ENCODE measurements at regions not wholly inside any gene's neighbourhood (a gene's known extent, or its start where the extent isn't known, plus 50 kb on each side); places are given as distances from the start of the nearest gene placed in this dataset.

DNA sequence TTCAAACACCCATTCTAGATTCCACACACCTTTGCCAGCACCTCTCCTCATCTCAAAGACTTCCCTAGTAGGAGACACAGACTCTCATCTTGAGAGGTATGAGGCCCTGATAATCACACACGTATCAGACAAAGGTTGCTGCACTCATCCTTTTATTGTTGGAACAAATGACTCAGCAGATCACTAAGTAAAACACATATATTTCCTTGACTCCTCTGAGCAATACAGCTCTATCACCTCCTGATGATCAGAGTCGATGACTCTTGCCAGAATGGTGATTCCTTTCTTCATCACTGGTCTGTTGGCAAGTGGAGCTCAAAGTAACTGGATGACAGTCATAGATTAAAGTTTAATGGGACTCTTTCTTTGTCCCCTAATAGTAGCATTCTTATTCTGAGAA, 1049.2 kb upstream of the ZEB2 start:
- no peaks in the 10 kb centered on the region for H3K27me3 ChIP-seq (ENCODE audit: control insufficient read depth, insufficient read depth, low read length)
- peaks cover 2% of the 10 kb centered on the region; the same call in 1 of the 2 replicates for H3K4me1 ChIP-seq (ENCODE audit: control insufficient read depth, insufficient read depth, low read length)
- H3K4me3 ChIP-seq (ENCODE audit: low read depth, low read length) = no peak overlapping the region
- H3K9ac ChIP-seq (ENCODE audit: low read depth, low read length) = no peak overlapping the region
- H3K9me3 ChIP-seq (ENCODE audit: control insufficient read depth, insufficient read depth, low read length) = no peaks in the 10 kb centered on the region
- H3K36me3 ChIP-seq (ENCODE audit: control insufficient read depth, insufficient read depth, low read length) = no peaks in the 10 kb centered on the region
- H3K27ac ChIP-seq (ENCODE audit: low read depth, low read length) = no peak overlapping the region

DNA sequence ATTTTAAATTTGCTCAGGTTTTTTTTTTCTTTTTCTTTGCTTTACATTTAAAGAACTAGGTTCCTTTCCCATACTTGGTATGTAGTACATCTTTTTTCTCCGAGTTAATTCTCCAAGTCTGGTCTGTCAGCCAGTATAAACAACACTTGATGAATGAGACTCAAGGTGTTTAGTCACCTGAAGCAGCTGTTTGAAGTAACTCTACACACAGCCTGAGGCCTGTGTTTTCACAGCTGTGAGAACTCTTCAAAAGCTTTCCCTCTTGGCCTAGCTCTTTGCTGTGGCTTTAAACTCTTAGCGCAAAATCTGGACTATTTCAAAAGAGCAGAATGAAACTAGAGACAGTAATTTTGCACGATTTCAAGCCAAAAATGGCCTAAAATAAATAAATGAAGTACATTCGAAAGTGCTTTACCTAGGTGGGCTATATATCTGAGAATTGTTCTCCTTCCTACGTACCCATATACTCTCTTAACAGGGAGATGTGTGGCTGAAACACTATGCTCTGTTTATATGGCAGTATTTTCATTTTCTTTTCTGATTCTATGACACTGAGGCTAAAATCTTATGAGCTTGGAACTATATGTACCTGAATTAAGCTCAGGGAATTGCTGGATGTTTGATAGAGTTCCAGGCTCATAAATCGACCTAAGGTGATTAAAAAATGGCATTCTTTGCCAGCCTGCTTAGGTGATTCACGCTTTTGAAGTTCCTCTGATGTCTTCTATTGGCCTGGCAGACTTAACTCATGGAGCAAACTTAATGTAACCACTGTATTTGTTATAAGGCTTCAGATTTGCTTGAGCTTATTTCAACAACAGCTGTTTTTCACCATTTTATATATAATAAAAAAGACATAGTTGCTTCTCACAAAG, 1044.1 kb upstream of the ZEB2 start:
- Histone ChIP-seq H3K4me3 (ENCODE audit: low read depth, low read length) (no peak overlapping the region), H3K36me3 (ENCODE audit: control insufficient read depth, insufficient read depth, low read length) (no peaks in the 10 kb centered on the region), H3K4me1 (ENCODE audit: control insufficient read depth, insufficient read depth, low read length) (peaks cover 19% of the 10 kb centered on the region), H3K9ac (ENCODE audit: low read depth, low read length) (no peak overlapping the region), H3K27ac (ENCODE audit: low read depth, low read length) (no peak overlapping the region), H3K27me3 (ENCODE audit: control insufficient read depth, insufficient read depth, low read length) (no peaks in the 10 kb centered on the region), H3K9me3 (ENCODE audit: control insufficient read depth, insufficient read depth, low read length) (no peaks in the 10 kb centered on the region)

GRCh38 chr2:145561152-145561551, 1041.2 kb upstream of the ZEB2 start:
- Histone ChIP-seq H3K27me3 (ENCODE audit: control insufficient read depth, insufficient read depth, low read length) (no peaks in the 10 kb centered on the region), H3K27ac (ENCODE audit: low read depth, low read length) (no peak overlapping the region), H3K4me3 (ENCODE audit: low read depth, low read length) (no peak overlapping the region), H3K9ac (ENCODE audit: low read depth, low read length) (no peak overlapping the region), H3K36me3 (ENCODE audit: control insufficient read depth, insufficient read depth, low read length) (no peaks in the 10 kb centered on the region), H3K9me3 (ENCODE audit: control insufficient read depth, insufficient read depth, low read length) (no peaks in the 10 kb centered on the region), H3K4me1 (ENCODE audit: control insufficient read depth, insufficient read depth, low read length) (peaks cover 19% of the 10 kb centered on the region)

GRCh38 chr2:145558617-145559350, 1038.9 kb upstream of the ZEB2 start:
- Histone ChIP-seq H3K9ac (ENCODE audit: low read depth, low read length) (no peak overlapping the region), H3K4me3 (ENCODE audit: low read depth, low read length) (no peak overlapping the region), H3K27me3 (ENCODE audit: control insufficient read depth, insufficient read depth, low read length) (no peaks in the 10 kb centered on the region), H3K36me3 (ENCODE audit: control insufficient read depth, insufficient read depth, low read length) (no peaks in the 10 kb centered on the region), H3K27ac (ENCODE audit: low read depth, low read length) (no peak overlapping the region), H3K9me3 (ENCODE audit: control insufficient read depth, insufficient read depth, low read length) (no peaks in the 10 kb centered on the region), H3K4me1 (ENCODE audit: control insufficient read depth, insufficient read depth, low read length) (peaks cover 16% of the 10 kb centered on the region)

GRCh38 chr2:145555360-145555759, 1035.4 kb upstream of the ZEB2 start:
- Histone ChIP-seq H3K4me3 (ENCODE audit: low read depth, low read length) (no peak overlapping the region), H3K4me1 (ENCODE audit: control insufficient read depth, insufficient read depth, low read length) (peaks cover 13% of the 10 kb centered on the region)

GRCh38 chr2:145551686-145552085, 1031.8 kb upstream of the ZEB2 start:
- Histone ChIP-seq H3K27ac (ENCODE audit: low read depth, low read length) (no peak overlapping the region), H3K4me3 (ENCODE audit: low read depth, low read length) (no peak overlapping the region), H3K9me3 (ENCODE audit: control insufficient read depth, insufficient read depth, low read length) (no peaks in the 10 kb centered on the region), H3K36me3 (ENCODE audit: control insufficient read depth, insufficient read depth, low read length) (no peaks in the 10 kb centered on the region), H3K4me1 (ENCODE audit: control insufficient read depth, insufficient read depth, low read length) (peaks cover 10% of the 10 kb centered on the region), H3K9ac (ENCODE audit: low read depth, low read length) (no peak overlapping the region), H3K27me3 (ENCODE audit: control insufficient read depth, insufficient read depth, low read length) (no peaks in the 10 kb centered on the region)

More at GRCh38 chr2:145555360-145555759, 1035.4 kb upstream of the ZEB2 start:
- Histone ChIP-seq H3K27ac (ENCODE audit: low read depth, low read length) (no peak overlapping the region), H3K9me3 (ENCODE audit: control insufficient read depth, insufficient read depth, low read length) (no peaks in the 10 kb centered on the region), H3K36me3 (ENCODE audit: control insufficient read depth, insufficient read depth, low read length) (no peaks in the 10 kb centered on the region), H3K27me3 (ENCODE audit: control insufficient read depth, insufficient read depth, low read length) (no peaks in the 10 kb centered on the region), H3K9ac (ENCODE audit: low read depth, low read length) (no peak overlapping the region)

GRCh38 chr2:145548479-145548878, 1028.6 kb upstream of the ZEB2 start:
- Histone ChIP-seq H3K4me3 (ENCODE audit: low read depth, low read length) (no peak overlapping the region), H3K9ac (ENCODE audit: low read depth, low read length) (no peak overlapping the region), H3K36me3 (ENCODE audit: control insufficient read depth, insufficient read depth, low read length) (no peaks in the 10 kb centered on the region), H3K27me3 (ENCODE audit: control insufficient read depth, insufficient read depth, low read length) (no peaks in the 10 kb centered on the region), H3K9me3 (ENCODE audit: control insufficient read depth, insufficient read depth, low read length) (no peaks in the 10 kb centered on the region), H3K4me1 (ENCODE audit: control insufficient read depth, insufficient read depth, low read length) (peaks cover 8% of the 10 kb centered on the region), H3K27ac (ENCODE audit: low read depth, low read length) (no peak overlapping the region)

DNA sequence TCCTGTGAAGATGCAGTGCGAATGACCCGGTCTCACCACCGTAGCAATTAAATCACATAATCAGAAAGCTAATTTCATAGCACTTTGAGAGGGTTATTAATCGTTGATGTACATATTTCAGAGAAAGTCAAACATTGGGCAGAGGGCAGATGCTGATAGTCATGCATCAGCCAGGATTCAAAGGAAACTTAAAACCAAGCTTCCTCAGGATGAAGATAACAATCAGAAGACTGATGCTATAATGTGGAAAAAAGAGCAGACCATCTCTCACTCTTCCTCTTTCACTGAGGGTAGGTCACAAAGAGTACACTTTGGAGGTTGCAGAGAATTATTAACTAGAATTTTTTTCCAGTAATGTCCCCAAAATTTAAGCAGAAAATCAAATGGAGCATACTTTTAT, 1027.7 kb upstream of the ZEB2 start:
- Histone ChIP-seq H3K9ac (ENCODE audit: low read depth, low read length) (no peak overlapping the region), H3K27me3 (ENCODE audit: control insufficient read depth, insufficient read depth, low read length) (no peaks in the 10 kb centered on the region), H3K4me1 (ENCODE audit: control insufficient read depth, insufficient read depth, low read length) (no peaks in the 10 kb centered on the region), H3K9me3 (ENCODE audit: control insufficient read depth, insufficient read depth, low read length) (no peaks in the 10 kb centered on the region; the same call in 1 of the 2 replicates), H3K4me3 (ENCODE audit: low read depth, low read length) (no peak overlapping the region), H3K36me3 (ENCODE audit: control insufficient read depth, insufficient read depth, low read length) (no peaks in the 10 kb centered on the region), H3K27ac (ENCODE audit: low read depth, low read length) (no peak overlapping the region)

- H3K27me3 ChIP-seq (ENCODE audit: control insufficient read depth, insufficient read depth, low read length) = no peaks in the 10 kb centered on the region
- H3K9ac ChIP-seq (ENCODE audit: low read depth, low read length) = no peak overlapping the region
Observed at GRCh38 chr2:145546091-145546490, 1026.2 kb upstream of the ZEB2 start.

DNA sequence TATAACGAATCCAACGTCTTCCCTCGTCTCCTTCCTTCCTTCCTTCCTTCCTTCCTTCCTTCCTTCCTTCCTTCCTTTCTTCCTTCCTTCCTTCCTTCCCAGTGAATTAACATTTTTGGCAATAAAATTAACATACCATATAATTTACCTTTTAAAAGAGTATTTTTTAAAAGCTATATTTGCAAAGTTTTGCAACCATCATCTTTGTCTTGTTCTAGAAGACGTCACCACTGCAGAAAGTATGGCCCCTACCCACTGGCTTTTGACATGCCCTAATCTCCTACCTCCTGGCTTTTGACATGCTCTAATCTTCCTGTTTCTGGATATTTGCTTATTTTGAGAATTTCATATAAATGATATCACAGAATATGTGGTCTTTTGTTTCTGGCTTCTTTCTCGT, 1023.9 kb upstream of the ZEB2 start:
- Histone ChIP-seq H3K36me3 (ENCODE audit: control insufficient read depth, insufficient read depth, low read length) (no peaks in the 10 kb centered on the region), H3K4me3 (ENCODE audit: low read depth, low read length) (no peak overlapping the region), H3K9ac (ENCODE audit: low read depth, low read length) (no peak overlapping the region), H3K4me1 (ENCODE audit: control insufficient read depth, insufficient read depth, low read length) (peaks cover 2% of the 10 kb centered on the region; the same call in 1 of the 2 replicates), H3K27ac (ENCODE audit: low read depth, low read length) (no peak overlapping the region), H3K27me3 (ENCODE audit: control insufficient read depth, insufficient read depth, low read length) (no peaks in the 10 kb centered on the region), H3K9me3 (ENCODE audit: control insufficient read depth, insufficient read depth, low read length) (no peaks in the 10 kb centered on the region; the same call in 1 of the 2 replicates)

More at GRCh38 chr2:145546091-145546490, 1026.2 kb upstream of the ZEB2 start:
- H3K9me3 ChIP-seq (ENCODE audit: control insufficient read depth, insufficient read depth, low read length) = no peaks in the 10 kb centered on the region; the same call in 1 of the 2 replicates
- no peak overlapping the region for H3K27ac ChIP-seq (ENCODE audit: low read depth, low read length)
- H3K4me3 ChIP-seq (ENCODE audit: low read depth, low read length) = no peak overlapping the region
- H3K4me1 ChIP-seq (ENCODE audit: control insufficient read depth, insufficient read depth, low read length) = no peaks in the 10 kb centered on the region
- H3K36me3 ChIP-seq (ENCODE audit: control insufficient read depth, insufficient read depth, low read length) = no peaks in the 10 kb centered on the region

- H3K4me1 ChIP-seq (ENCODE audit: control insufficient read depth, insufficient read depth, low read length) = peaks cover 5% of the 10 kb centered on the region; the same call in 1 of the 2 replicates
Observed at GRCh38 chr2:145543155-145543554, 1023.2 kb upstream of the ZEB2 start.

More at GRCh38 chr2:145543155-145543554, 1023.2 kb upstream of the ZEB2 start:
- Histone ChIP-seq H3K27me3 (ENCODE audit: control insufficient read depth, insufficient read depth, low read length) (no peaks in the 10 kb centered on the region), H3K27ac (ENCODE audit: low read depth, low read length) (no peak overlapping the region), H3K9ac (ENCODE audit: low read depth, low read length) (no peak overlapping the region), H3K4me3 (ENCODE audit: low read depth, low read length) (no peak overlapping the region), H3K9me3 (ENCODE audit: control insufficient read depth, insufficient read depth, low read length) (no peaks in the 10 kb centered on the region; the same call in 1 of the 2 replicates), H3K36me3 (ENCODE audit: control insufficient read depth, insufficient read depth, low read length) (no peaks in the 10 kb centered on the region)

All from HUES48 (cell line).